K562 (cell line): ENCODE measurements at regions not wholly inside any gene's neighbourhood (a gene's known extent, or its start where the extent isn't known, plus 50 kb on each side); places are given as distances from the start of the nearest gene placed in this dataset.

Experiments
- ATAC-seq: fragments of 200-7000 bp; cut with Tn5 transposase; 3 replicates; pipeline ENCODE4 v1.9.1; 2020; ENCODE audit warnings: moderate library complexity
- BruUV-seq: library from RNA; stranded (reverse); fragments of 400-500 nt; replicated peaks from 2 replicates; lab custom pipeline; 2021; lab: Mats Ljungman, UMichigan
- CTCF ChIA-PET: fragments of 300-600 bp; formaldehyde crosslinking; extraction: SDS; loops from one replicate; lab custom pipeline; 2021; ENCODE audit warnings: low intra/inter-chr PET ratio; lab: Yijun Ruan, JAX
- POLR2A ChIA-PET: fragments of 300-600, 350-650 bp; sonication (Branson Sonifier 250); formaldehyde crosslinking; extraction: SDS; loops from one replicate; lab custom pipeline; 2021; ENCODE audit warnings: antibody characterized with exemption, inconsistent platforms; lab: Yijun Ruan, JAX
- DNase-seq, 4 experiments: peaks; one replicate each; pipeline versions ENCODE4 v3.0.0 to v3.0.0-alpha.2; 2011 to 2018; ENCODE audit warnings: low spot score in 3 of 4, mixed read lengths in 3 of 4; ENCODE audit errors: extremely low read depth in 1 of 4
- FAIRE-seq: peaks from 2 replicates; lab custom pipeline; 2011; peaks lifted over from hg19 to GRCh38; lab: Jason Lieb, UNC
- H2AFZ ChIP-seq: 2 replicates; pipeline ENCODE4 v1.6.0; 2011; ENCODE audit warnings: low read depth, low read length, control low read depth, inconsistent platforms
- H3K27ac ChIP-seq: fragments of 200-600 bp; 3 replicates; pipeline ENCODE4 v1.8.0; 2011; ENCODE audit warnings: low read depth, mild to moderate bottlenecking, control low read depth, inconsistent platforms, low read length, moderate library complexity, mixed read lengths; ENCODE audit errors: extremely low read depth
- H3K27me3 ChIP-seq, 2 experiments: fragments of 300-600 bp in 1 of 2; 2 replicates in 1 of 2; 3 replicates in 1 of 2; pipeline versions ENCODE4 v1.6.0 to v1.8.0; 2011; ENCODE audit warnings: inconsistent platforms in 2 of 2, low read length in 2 of 2, mild to moderate bottlenecking in 1 of 2, mixed read lengths in 1 of 2, moderate library complexity in 1 of 2; ENCODE audit not compliant: control insufficient read depth in 2 of 2, insufficient read depth in 2 of 2
- H3K36me3 ChIP-seq: fragments of 300-600 bp; 3 replicates; pipeline ENCODE4 v1.8.0; 2011; ENCODE audit warnings: mild to moderate bottlenecking, low read length, inconsistent platforms; ENCODE audit not compliant: control insufficient read depth, insufficient read depth
- H3K4me1 ChIP-seq, 2 experiments: fragments of 200-600 bp in 1 of 2; replicated peaks in 1 of 2; 2 replicates in 1 of 2; 3 replicates in 1 of 2; pipeline versions ENCODE4 v1.5.1 to v1.8.0; 2011; ENCODE audit warnings: inconsistent platforms in 2 of 2, low read length in 2 of 2, mild to moderate bottlenecking in 1 of 2, mixed read lengths in 1 of 2, moderate library complexity in 1 of 2; ENCODE audit not compliant: control insufficient read depth in 2 of 2, insufficient read depth in 2 of 2
- H3K4me2 ChIP-seq: 2 replicates; pipeline ENCODE4 v1.6.1; 2011; ENCODE audit warnings: low read length, control low read depth, inconsistent platforms, mixed read lengths; ENCODE audit not compliant: insufficient read depth
- H3K4me3 ChIP-seq: fragments of 200-600 bp; sonication (generic), shearing (Covaris generic); 2 replicates; pipeline ENCODE4 v1.5.1; 2016; ENCODE audit warnings: control low read depth, inconsistent platforms
- H3K79me2 ChIP-seq: fragments of 200-600 bp; 3 replicates; pipeline ENCODE4 v1.8.0; 2011; ENCODE audit warnings: low read length, inconsistent platforms; ENCODE audit not compliant: control insufficient read depth, insufficient read depth
- H3K9ac ChIP-seq, 2 experiments: 2 replicates each; pipeline versions ENCODE4 v1.6.0 to v1.6.1; 2011; ENCODE audit warnings: low read depth in 2 of 2, low read length in 2 of 2, control low read depth in 1 of 2, inconsistent platforms in 1 of 2, mild to moderate bottlenecking in 1 of 2, mixed read lengths in 1 of 2; ENCODE audit not compliant: insufficient read depth in 1 of 2
- H3K9me1 ChIP-seq: one replicate; pipeline ENCODE4 v1.6.0; 2011; ENCODE audit warnings: inconsistent platforms, mild to moderate bottlenecking, low read length, moderate library complexity; ENCODE audit not compliant: control insufficient read depth, insufficient read depth
- H3K9me3 ChIP-seq: replicated peaks from 2 replicates; pipeline ENCODE4 v1.5.1; 2011; ENCODE audit warnings: low read depth, low read length, inconsistent platforms; ENCODE audit not compliant: control insufficient read depth, insufficient read depth
- H4K20me1 ChIP-seq: replicated peaks from 2 replicates; pipeline ENCODE4 v1.6.1; 2011; ENCODE audit warnings: low read length, inconsistent platforms, mixed read lengths; ENCODE audit not compliant: control insufficient read depth, insufficient read depth
- CAMTA2 ChIP-seq: fragments of 250-450 bp; sonication (Bioruptor Pico); conservative IDR thresholded peaks from 2 replicates; pipeline ENCODE4 v1.5.1; 2022
- CREBBP ChIP-seq: IDR thresholded peaks from one replicate; pipeline ENCODE4 v1.6.1; 2012; ENCODE audit warnings: low read depth, mild to moderate bottlenecking, control low read depth, inconsistent platforms, low read length
- MAFK ChIP-seq: IDR thresholded peaks from 2 replicates; pipeline ENCODE4 v1.6.1; 2011; ENCODE audit warnings: low read length, improper control_type of control experiment
- MCM7 ChIP-seq, 2 experiments: fragments of 450-650 bp; IDR thresholded peaks; 2 replicates each; pipeline ENCODE4 v1.6.1; 2016 to 2018
- MEF2A ChIP-seq: IDR thresholded peaks from 2 replicates; pipeline ENCODE4 v1.6.1; 2011; ENCODE audit warnings: low read depth, mild to moderate bottlenecking, low read length, moderate library complexity; ENCODE audit not compliant: control insufficient read depth
- MLLT1 ChIP-seq, 2 experiments: fragments of 450-650 bp; IDR thresholded peaks; 2 replicates each; pipeline ENCODE4 v1.6.1; 2016
- MTA2 ChIP-seq: fragments of 450-650 bp; IDR thresholded peaks from 2 replicates; pipeline ENCODE4 v1.6.1; 2016; ENCODE audit warnings: low read depth
- MTF1 ChIP-seq: fragments of 250-450 bp; sonication (Bioruptor Pico); IDR thresholded peaks from 2 replicates; pipeline ENCODE4 v1.9.0; 2021; ENCODE audit warnings: moderate library complexity, mild to moderate bottlenecking, inconsistent platforms, borderline replicate concordance
- MYC ChIP-seq, 2 experiments: fragments of 250-450 bp in 1 of 2; sonication (Bioruptor Pico) in 1 of 2; IDR thresholded peaks; 2 replicates each; pipeline versions ENCODE4 v1.5.1 to v1.6.1; 2012 to 2021; ENCODE audit warnings: low read depth in 2 of 2, borderline replicate concordance in 1 of 2, improper control_type of control experiment in 1 of 2, low read length in 1 of 2, mild to moderate bottlenecking in 1 of 2, moderate library complexity in 1 of 2
- NFYB ChIP-seq: IDR thresholded peaks from 2 replicates; pipeline ENCODE4 v1.6.1; 2011; ENCODE audit warnings: mild to moderate bottlenecking, moderate library complexity; ENCODE audit not compliant: insufficient read length; ENCODE audit errors: extremely low read depth
- PHB2 ChIP-seq: fragments of 450-650 bp; IDR thresholded peaks from 2 replicates; pipeline ENCODE4 v1.6.1; 2017; ENCODE audit warnings: low read depth
- POLR3A ChIP-seq: IDR thresholded peaks from 2 replicates; pipeline ENCODE4 v1.6.1; 2011; ENCODE audit warnings: borderline replicate concordance, mild to moderate bottlenecking, moderate library complexity; ENCODE audit not compliant: insufficient read length, insufficient read depth; ENCODE audit errors: extremely low read depth
- SIN3B ChIP-seq: fragments of 450-650 bp; IDR thresholded peaks from 2 replicates; pipeline ENCODE4 v1.6.1; 2017; ENCODE audit warnings: low read depth, mild to moderate bottlenecking, moderate library complexity
- TBP ChIP-seq: optimal IDR thresholded peaks from 2 replicates; pipeline ENCODE3; 2011; ENCODE audit warnings: low read depth, low read length, improper control_type of control experiment
- YBX1 ChIP-seq: fragments of 450-650 bp; IDR thresholded peaks from 2 replicates; pipeline ENCODE4 v1.7.1; 2016; ENCODE audit warnings: mild to moderate bottlenecking
- ZNF140 ChIP-seq: fragments of 250-450 bp; sonication (Bioruptor Pico); IDR thresholded peaks from 2 replicates; pipeline ENCODE4 v1.8.0; 2021; ENCODE audit warnings: moderate library complexity, mild to moderate bottlenecking, inconsistent platforms
- ZNF830 ChIP-seq: fragments of 250-450 bp; sonication (Bioruptor Pico); IDR thresholded peaks from 2 replicates; pipeline ENCODE4 v1.5.0; 2021; ENCODE audit warnings: mild to moderate bottlenecking
- WGBS: fragments of 100-300 bp; shearing (Covaris generic); methylation state at CpG from one replicate; pipeline ENCODE4 v1.1.6; 2016; ENCODE audit warnings: low coverage, mixed read lengths; ENCODE audit not compliant: insufficient coverage; ENCODE audit errors: missing lambda C conversion rate; 5-methylcytosine and 5-hydroxymethylcytosine counted together
- in situ Hi-C: fragments of 300-500 bp; cut with MboI; formaldehyde crosslinking; loops from 4 replicates; pipeline ENCODE4 v1.15.0; 2018; ENCODE audit warnings: inconsistent platforms, mixed read lengths
- intact Hi-C: fragments of 100-400 bp; cut with micrococcal nuclease; formaldehyde crosslinking; loops from 2 replicates; pipeline ENCODE4 v1.14.2; 2022
- TF ChIP-seq, protein P1 (sequence below): fragments of 450-650 bp; IDR thresholded peaks from 2 replicates; pipeline ENCODE4 v1.6.1; 2016
- TF ChIP-seq, protein P2 (sequence below): fragments of 250-450 bp; sonication (Bioruptor Pico); IDR thresholded peaks from 2 replicates; pipeline ENCODE4 v1.6.1; 2021; ENCODE audit warnings: mild to moderate bottlenecking
- TF ChIP-seq, protein P3 (sequence below): sonication (generic); formaldehyde crosslinking; IDR thresholded peaks from 2 replicates; pipeline ENCODE4 v1.8.0; 2022; ENCODE audit warnings: mild to moderate bottlenecking, low read depth, missing genetic modification reagents

- H3K4me3 ChIP-seq, result no peak overlapping the region
- ATAC-seq, result no peak
- no peaks in the 10 kb centered on the region for H4K20me1 ChIP-seq
- ChIA-PET CTCF (no interaction called here), POLR2A (no interaction called here)
- H3K27me3 ChIP-seq, result no peaks in the 10 kb centered on the region
- 0% methylated on average over 1 of the region's 1 CpG for WGBS
- in situ Hi-C loops (no loop called here), intact Hi-C loops (no loop called here)
- H3K36me3 ChIP-seq, result no peaks in the 10 kb centered on the region
- H3K4me2 ChIP-seq, result no peak overlapping the region
- H3K9me3 ChIP-seq, result no peaks in the 10 kb centered on the region
- BruUV-seq, result no TSS peak
- H3K9ac ChIP-seq, result no peak overlapping the region
- no peaks in the 10 kb centered on the region for H3K9me1 ChIP-seq
- no peak for DNase-seq
- TF ChIP-seq PHB2 (no peak), ZNF140 (no peak), CREBBP (no peak), MYC (IDR thresholded peaks at IDR 0.05; ENCODE audit: low read depth, low read length) (no peak), MYC (CRISPR knock-in tag; IDR thresholded peaks at IDR 0.05; ENCODE audit: borderline replicate concordance, low read depth) (no peak), MAFK (no peak), YBX1 (no peak), NFYB (no peak), MLLT1 (IDR thresholded peaks at IDR 0.05) (no peak), MEF2A (no peak), MTF1 (CRISPR knock-in tag) (no peak), SIN3B (no peak), CAMTA2 (CRISPR knock-in tag) (no peak), ZNF830 (CRISPR knock-in tag) (no peak), MTA2 (no peak), TBP (no peak), MCM7 (IDR thresholded peaks at IDR 0.05) (no peak), POLR3A (no peak)
- TF ChIP-seq, protein P1, sequence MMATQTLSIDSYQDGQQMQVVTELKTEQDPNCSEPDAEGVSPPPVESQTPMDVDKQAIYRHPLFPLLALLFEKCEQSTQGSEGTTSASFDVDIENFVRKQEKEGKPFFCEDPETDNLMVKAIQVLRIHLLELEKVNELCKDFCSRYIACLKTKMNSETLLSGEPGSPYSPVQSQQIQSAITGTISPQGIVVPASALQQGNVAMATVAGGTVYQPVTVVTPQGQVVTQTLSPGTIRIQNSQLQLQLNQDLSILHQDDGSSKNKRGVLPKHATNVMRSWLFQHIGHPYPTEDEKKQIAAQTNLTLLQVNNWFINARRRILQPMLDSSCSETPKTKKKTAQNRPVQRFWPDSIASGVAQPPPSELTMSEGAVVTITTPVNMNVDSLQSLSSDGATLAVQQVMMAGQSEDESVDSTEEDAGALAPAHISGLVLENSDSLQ, result no peak
- TF ChIP-seq, protein P2, sequence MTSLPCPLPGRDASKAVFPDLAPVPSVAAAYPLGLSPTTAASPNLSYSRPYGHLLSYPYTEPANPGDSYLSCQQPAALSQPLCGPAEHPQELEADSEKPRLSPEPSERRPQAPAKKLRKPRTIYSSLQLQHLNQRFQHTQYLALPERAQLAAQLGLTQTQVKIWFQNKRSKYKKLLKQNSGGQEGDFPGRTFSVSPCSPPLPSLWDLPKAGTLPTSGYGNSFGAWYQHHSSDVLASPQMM (CRISPR knock-in tag), result no peak
- TF ChIP-seq, protein P3, sequence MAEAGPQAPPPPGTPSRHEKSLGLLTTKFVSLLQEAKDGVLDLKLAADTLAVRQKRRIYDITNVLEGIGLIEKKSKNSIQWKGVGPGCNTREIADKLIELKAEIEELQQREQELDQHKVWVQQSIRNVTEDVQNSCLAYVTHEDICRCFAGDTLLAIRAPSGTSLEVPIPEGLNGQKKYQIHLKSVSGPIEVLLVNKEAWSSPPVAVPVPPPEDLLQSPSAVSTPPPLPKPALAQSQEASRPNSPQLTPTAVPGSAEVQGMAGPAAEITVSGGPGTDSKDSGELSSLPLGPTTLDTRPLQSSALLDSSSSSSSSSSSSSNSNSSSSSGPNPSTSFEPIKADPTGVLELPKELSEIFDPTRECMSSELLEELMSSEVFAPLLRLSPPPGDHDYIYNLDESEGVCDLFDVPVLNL (CRISPR knock-in tag), result no peak
- H3K79me2 ChIP-seq, result no peaks in the 10 kb centered on the region
- H2AFZ ChIP-seq, result no peak overlapping the region
- H3K4me1 ChIP-seq, result no peaks in the 10 kb centered on the region
- no peak overlapping the region for H3K27ac ChIP-seq
- FAIRE-seq, result no peak
These were observed 63.1 kb upstream of the PDHA1 start for GRCh38 chrX:19280636-19281035.
